ENCODE measurements at regions not wholly inside any gene's neighbourhood (a gene's known extent, or its start where the extent isn't known, plus 50 kb on each side); places are given as distances from the start of the nearest gene placed in this dataset. TPM values are rescaled to one million over a fixed set of nuclear protein-coding genes. Genes with fewer than 3 reads are reported as not detected.
A peak's percentile ranks its signal among the peaks of the same experiment; 100 is the strongest.

- intact Hi-C loops (cut with DNase I): no loop called here
- ATAC-seq (no peak), DNase-seq (ENCODE audit: missing footprints) (no peak)
Observed at GRCh38 chr3:124656531-124656930, 73.7 kb upstream of the UMPS start.

DNA sequence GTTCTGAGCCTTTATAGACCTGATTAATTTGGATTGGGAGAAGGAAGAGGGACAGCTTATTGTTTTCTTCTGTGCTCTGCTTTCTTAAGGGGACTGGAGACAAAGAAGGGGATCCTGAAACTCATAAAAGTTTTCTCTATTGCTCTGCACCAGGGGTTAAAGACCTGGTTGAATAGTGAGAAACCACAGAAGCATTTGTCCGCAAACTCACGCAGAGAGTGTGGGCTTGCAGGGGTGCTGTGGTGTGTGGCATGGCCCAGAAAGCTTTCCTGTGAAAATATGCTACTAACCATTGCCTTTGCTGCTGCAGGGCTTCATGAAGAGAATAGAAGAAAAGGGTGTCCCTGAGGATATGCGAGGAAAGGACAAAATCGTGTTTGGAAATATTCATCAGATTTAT is 73.1 kb upstream of the UMPS start:
- intact Hi-C loops (cut with DNase I): no loop called here
- DNase-seq (ENCODE audit: missing footprints) (no peak), ATAC-seq (no peak)

- ATAC-seq: no peak
- intact Hi-C loops (cut with DNase I): no loop called here
- DNase-seq (ENCODE audit: missing footprints): no peak
Observed at GRCh38 chr3:124658270-124658669, 72.0 kb upstream of the UMPS start.

GRCh38 chr3:124659175-124659574 is 71.1 kb upstream of the UMPS start:
- no peak for DNase-seq (ENCODE audit: missing footprints)
- intact Hi-C loops (cut with DNase I): no loop called here
- no peak for ATAC-seq

GRCh38 chr3:124660599-124660998 is 69.7 kb upstream of the UMPS start:
- DNase-seq (ENCODE audit: missing footprints) (no peak), ATAC-seq (no peak)
- intact Hi-C loops (cut with DNase I): no loop called here

GRCh38 chr3:124663690-124664089 is 66.6 kb upstream of the UMPS start:
- intact Hi-C loops (cut with DNase I): no loop called here

GRCh38 chr3:124664804-124665203 is 65.4 kb upstream of the UMPS start:
- no peak for DNase-seq (ENCODE audit: missing footprints)
- intact Hi-C loops (cut with DNase I): no loop called here
- peak; percentile 81 for ATAC-seq

More at GRCh38 chr3:124663690-124664089, 66.6 kb upstream of the UMPS start:
- DNase-seq (ENCODE audit: missing footprints): no peak
- ATAC-seq: no peak

- DNase-seq (ENCODE audit: missing footprints) (no peak), ATAC-seq (no peak)
- intact Hi-C loops (cut with DNase I): no loop called here
Observed at GRCh38 chr3:124666067-124666466, 64.2 kb upstream of the UMPS start.

GRCh38 chr3:124669470-124669869 is 60.8 kb upstream of the UMPS start:
- intact Hi-C loops (cut with DNase I): no loop called here
- ATAC-seq (no peak), DNase-seq (ENCODE audit: missing footprints) (no peak)

GRCh38 chr3:124671106-124671505 is 59.1 kb upstream of the UMPS start:
- DNase-seq (ENCODE audit: missing footprints) (no peak), ATAC-seq (no peak)
- intact Hi-C loops (cut with DNase I): no loop called here

GRCh38 chr3:124674336-124674735 is 55.9 kb upstream of the UMPS start:
- intact Hi-C loops (cut with DNase I): no loop called here

DNA sequence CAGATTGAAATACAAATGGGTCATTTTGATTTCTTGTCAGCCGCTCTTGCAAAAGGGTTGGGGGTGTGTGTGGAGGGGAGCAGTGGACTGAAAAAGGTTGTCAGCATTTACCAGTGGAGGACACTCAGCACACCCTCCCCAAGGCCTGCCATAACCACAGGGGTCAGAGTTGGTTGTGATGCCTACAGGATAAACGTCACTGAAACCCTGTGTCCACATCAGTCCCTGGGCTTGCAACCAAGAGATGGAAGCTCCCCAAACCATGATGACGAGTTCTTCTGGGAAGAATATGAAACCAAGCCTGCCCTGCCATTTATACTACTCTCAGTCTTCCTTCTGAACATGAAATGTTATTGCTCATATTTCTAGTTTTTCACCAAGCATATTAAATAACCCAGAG is 54.0 kb upstream of the UMPS start:
- DNase-seq (ENCODE audit: missing footprints) (no peak), ATAC-seq (no peak)
- intact Hi-C loops (cut with DNase I): no loop called here

More at GRCh38 chr3:124674336-124674735, 55.9 kb upstream of the UMPS start:
- DNase-seq (ENCODE audit: missing footprints) (no peak), ATAC-seq (no peak)

GRCh38 chr3:124679048-124679638 is 51.1 kb upstream of the UMPS start:
- intact Hi-C loops (cut with DNase I): no loop called here
- ATAC-seq (no peak), DNase-seq (ENCODE audit: missing footprints) (no peak)

Small RNAs in the stretch of these regions (microRNA-seq; reads per million reads assigned to microRNA genes)
- gene MIR5002 (not detected), gene MIR6083 (not detected)
